ENCODE measurements at regions not wholly inside any gene's neighbourhood (a gene's known extent, or its start where the extent isn't known, plus 50 kb on each side); places are given as distances from the start of the nearest gene placed in this dataset.

DNA sequence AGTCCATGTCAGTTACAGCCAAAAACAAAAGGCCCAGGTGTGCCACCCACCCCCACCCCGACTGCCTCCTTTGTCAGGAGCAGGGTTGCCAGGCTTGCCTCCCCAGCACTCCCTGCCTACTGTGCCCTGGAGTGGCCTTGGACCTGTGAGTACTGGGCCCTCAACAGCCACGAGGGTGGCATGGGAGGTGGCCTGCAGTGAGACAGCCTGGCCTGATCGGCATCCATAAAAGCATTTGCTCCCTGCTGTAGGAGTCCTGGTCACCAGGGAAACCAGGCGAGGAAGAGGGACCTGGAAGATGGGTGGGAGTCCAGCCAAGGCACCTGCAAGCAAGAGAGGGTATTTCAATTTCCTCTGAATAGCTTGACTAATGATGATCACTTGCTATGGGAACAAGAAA lies 56.4 kb upstream of the KCNMB2 start:
- Histone ChIP-seq H3K4me3 (no peak overlapping the region), H3K36me3 (no peaks in the 10 kb centered on the region), H3K27ac (no peak overlapping the region), H3K4me1 (peaks cover 0 to 4% of the 10 kb centered on the region in 2 donors), H3K27me3 (no peaks in the 10 kb centered on the region), H3K9me3 (no peaks in the 10 kb centered on the region)
- no peak for ATAC-seq
- no peak for DNase-seq
- in situ Hi-C loops (cut with MboI; ENCODE audit: low sequenced_read_pairs in 4 of 4) (no loop called here), intact Hi-C loops (cut with DNase I; ENCODE audit: low total_unique reads) (no loop called here)
- TF ChIP-seq, protein P1, sequence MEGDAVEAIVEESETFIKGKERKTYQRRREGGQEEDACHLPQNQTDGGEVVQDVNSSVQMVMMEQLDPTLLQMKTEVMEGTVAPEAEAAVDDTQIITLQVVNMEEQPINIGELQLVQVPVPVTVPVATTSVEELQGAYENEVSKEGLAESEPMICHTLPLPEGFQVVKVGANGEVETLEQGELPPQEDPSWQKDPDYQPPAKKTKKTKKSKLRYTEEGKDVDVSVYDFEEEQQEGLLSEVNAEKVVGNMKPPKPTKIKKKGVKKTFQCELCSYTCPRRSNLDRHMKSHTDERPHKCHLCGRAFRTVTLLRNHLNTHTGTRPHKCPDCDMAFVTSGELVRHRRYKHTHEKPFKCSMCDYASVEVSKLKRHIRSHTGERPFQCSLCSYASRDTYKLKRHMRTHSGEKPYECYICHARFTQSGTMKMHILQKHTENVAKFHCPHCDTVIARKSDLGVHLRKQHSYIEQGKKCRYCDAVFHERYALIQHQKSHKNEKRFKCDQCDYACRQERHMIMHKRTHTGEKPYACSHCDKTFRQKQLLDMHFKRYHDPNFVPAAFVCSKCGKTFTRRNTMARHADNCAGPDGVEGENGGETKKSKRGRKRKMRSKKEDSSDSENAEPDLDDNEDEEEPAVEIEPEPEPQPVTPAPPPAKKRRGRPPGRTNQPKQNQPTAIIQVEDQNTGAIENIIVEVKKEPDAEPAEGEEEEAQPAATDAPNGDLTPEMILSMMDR (IDR thresholded peaks at IDR 0.05 in 4 of 5, conservative IDR thresholded peaks at IDR 0.05 in 1 of 5): no peak
- TF ChIP-seq POLR2A (IDR thresholded peaks at IDR 0.05): no peak

DNA sequence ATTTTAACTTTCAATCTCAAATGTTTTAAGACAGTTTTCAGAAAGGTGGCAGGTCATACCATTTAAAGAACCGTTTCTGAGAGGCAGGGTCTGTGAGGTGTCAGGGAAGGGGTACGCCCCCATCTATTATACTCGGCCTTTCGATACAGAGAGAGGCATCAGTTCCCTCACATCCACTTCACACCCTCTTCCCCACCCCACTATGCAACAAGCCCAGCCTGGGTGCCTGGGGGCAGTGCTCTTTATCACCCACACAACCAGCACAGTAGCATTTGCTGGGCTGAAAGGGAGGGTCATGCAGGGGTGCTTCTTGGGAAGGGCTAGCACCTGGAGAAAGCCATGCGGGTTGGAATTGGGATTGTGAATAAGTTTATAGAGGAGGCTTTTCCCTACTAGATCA lies 56.0 kb upstream of the KCNMB2 start:
- intact Hi-C loops (cut with DNase I; ENCODE audit: low total_unique reads): no loop called here

GRCh38 chr3:178480795-178481194 lies 55.4 kb upstream of the KCNMB2 start:
- no peaks in the 10 kb centered on the region for H3K27me3 ChIP-seq
- no peak for ATAC-seq
- H3K9me3 ChIP-seq: no peaks in the 10 kb centered on the region
- H3K4me1 ChIP-seq: peaks cover 0 to 4% of the 10 kb centered on the region in 2 donors
- TF ChIP-seq, protein P1 (IDR thresholded peaks at IDR 0.05 in 4 of 5, conservative IDR thresholded peaks at IDR 0.05 in 1 of 5): no peak
- no peak for TF ChIP-seq POLR2A (IDR thresholded peaks at IDR 0.05)
- H3K27ac ChIP-seq: no peak overlapping the region
- intact Hi-C loops (cut with DNase I; ENCODE audit: low total_unique reads) (no loop called here), in situ Hi-C loops (cut with MboI; ENCODE audit: low sequenced_read_pairs in 4 of 4) (no loop called here)
- no peak overlapping the region for H3K4me3 ChIP-seq
- no peak for DNase-seq
- no peaks in the 10 kb centered on the region for H3K36me3 ChIP-seq

More for the DNA sequence above, 56.0 kb upstream of the KCNMB2 start:
- H3K36me3 ChIP-seq: no peaks in the 10 kb centered on the region
- TF ChIP-seq, protein P1 (IDR thresholded peaks at IDR 0.05 in 4 of 5, conservative IDR thresholded peaks at IDR 0.05 in 1 of 5): no peak
- TF ChIP-seq POLR2A (IDR thresholded peaks at IDR 0.05): no peak
- peaks cover 0 to 4% of the 10 kb centered on the region in 2 donors for H3K4me1 ChIP-seq
- no peaks in the 10 kb centered on the region for H3K9me3 ChIP-seq
- ATAC-seq (no peak), DNase-seq (no peak)
- in situ Hi-C loops (cut with MboI; ENCODE audit: low sequenced_read_pairs in 4 of 4): no loop called here
- no peak overlapping the region for H3K4me3 ChIP-seq
- no peaks in the 10 kb centered on the region for H3K27me3 ChIP-seq
- H3K27ac ChIP-seq: no peak overlapping the region

DNA sequence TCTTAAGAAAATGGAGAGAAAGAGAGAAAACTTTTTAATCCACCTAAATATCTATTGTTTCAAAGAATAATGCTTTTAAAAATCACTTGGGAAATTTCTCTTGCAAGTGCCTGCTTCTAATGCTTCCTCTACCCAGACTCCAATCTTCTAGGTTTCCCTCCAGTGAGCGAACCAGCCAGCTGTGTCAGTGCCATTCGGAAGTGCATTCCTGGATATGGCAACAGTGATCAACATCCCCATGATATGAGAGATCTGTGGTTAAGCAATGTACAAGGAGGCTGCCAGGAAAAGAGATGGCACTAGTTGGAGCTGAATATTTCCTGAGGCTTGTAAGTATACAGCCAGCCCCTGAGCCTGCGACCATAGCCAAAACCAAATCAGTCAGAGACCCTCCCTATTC lies 53.3 kb upstream of the KCNMB2 start:
- TF ChIP-seq, protein P1 (IDR thresholded peaks at IDR 0.05 in 4 of 5, conservative IDR thresholded peaks at IDR 0.05 in 1 of 5): no peak
- no peak for TF ChIP-seq POLR2A (IDR thresholded peaks at IDR 0.05)
- intact Hi-C loops (cut with DNase I; ENCODE audit: low total_unique reads): no loop called here
- in situ Hi-C loops (cut with MboI; ENCODE audit: low sequenced_read_pairs in 4 of 4): no loop called here
- DNase-seq (no peak), ATAC-seq (no peak)
- H3K27me3 ChIP-seq: no peaks in the 10 kb centered on the region
- no peak overlapping the region for H3K27ac ChIP-seq
- no peaks in the 10 kb centered on the region for H3K36me3 ChIP-seq
- peaks cover 0 to 4% of the 10 kb centered on the region in 2 donors for H3K4me1 ChIP-seq
- no peak overlapping the region for H3K4me3 ChIP-seq
- no peaks in the 10 kb centered on the region for H3K9me3 ChIP-seq

- no peak for DNase-seq
- no peaks in the 10 kb centered on the region for H3K9me3 ChIP-seq
- no peaks in the 10 kb centered on the region for H3K36me3 ChIP-seq
- no peaks in the 10 kb centered on the region for H3K27me3 ChIP-seq
- peaks cover 0 to 4% of the 10 kb centered on the region in 2 donors for H3K4me1 ChIP-seq
- H3K4me3 ChIP-seq: no peak overlapping the region
- no peak overlapping the region for H3K27ac ChIP-seq
- intact Hi-C loops (cut with DNase I; ENCODE audit: low total_unique reads) (no loop called here), in situ Hi-C loops (cut with MboI; ENCODE audit: low sequenced_read_pairs in 4 of 4) (no loop called here)
- ATAC-seq: no peak
- no peak for TF ChIP-seq POLR2A (IDR thresholded peaks at IDR 0.05)
- TF ChIP-seq, protein P1 (IDR thresholded peaks at IDR 0.05 in 4 of 5, conservative IDR thresholded peaks at IDR 0.05 in 1 of 5): no peak
Measured at GRCh38 chr3:178483704-178484103, 52.5 kb upstream of the KCNMB2 start.
